Endothelial cell of umbilical vein (primary cell): ENCODE measurements at regions not wholly inside any gene's neighbourhood (a gene's known extent, or its start where the extent isn't known, plus 50 kb on each side); places are given as distances from the start of the nearest gene placed in this dataset.
A peak's percentile ranks its signal among the peaks of the same experiment; 100 is the strongest.

ENCODE experiments used
- BruUV-seq: library from RNA; stranded (reverse); fragments of 400-500 nt; replicated peaks from 2 replicates; lab custom pipeline; 2021; lab: Mats Ljungman, UMichigan
- CTCF ChIA-PET: fragments of 300-600, 350-600 bp; sonication (Branson Sonifier 250); formaldehyde crosslinking; loops from one replicate; lab custom pipeline; 2021; ENCODE audit warnings: antibody characterized with exemption, inconsistent platforms; lab: Charles Lee
- POLR2A ChIA-PET: fragments of 300-600, 350-600 bp; sonication (Branson Sonifier 250); formaldehyde crosslinking; loops from one replicate; lab custom pipeline; 2021; ENCODE audit warnings: antibody characterized with exemption, inconsistent platforms; lab: Charles Lee
- DNase-seq: peaks from one replicate; pipeline ENCODE4 v3.0.0-alpha.2; 2011; ENCODE audit warnings: low read depth, low spot score
- FAIRE-seq: peaks from 2 replicates; lab custom pipeline; 2011; peaks lifted over from hg19 to GRCh38; lab: Jason Lieb, UNC
- H2AFZ ChIP-seq: 2 replicates; pipeline ENCODE4 v1.6.0; 2012; ENCODE audit warnings: low read depth, low read length, control low read depth, inconsistent platforms
- H3K27ac ChIP-seq: 2 replicates; pipeline ENCODE4 v1.5.1; 2011; ENCODE audit warnings: low read depth, mild to moderate bottlenecking, control low read depth, low read length, moderate library complexity; ENCODE audit not compliant: insufficient read depth
- H3K27me3 ChIP-seq, 2 experiments: 2 replicates each; pipeline versions ENCODE4 v1.6.0 to v1.6.1; 2011; ENCODE audit warnings: low read length in 2 of 2, mixed read lengths in 1 of 2; ENCODE audit not compliant: control insufficient read depth in 2 of 2, insufficient read depth in 2 of 2
- H3K36me3 ChIP-seq, 2 experiments: 2 replicates in 1 of 2; 3 replicates in 1 of 2; pipeline ENCODE4 v1.5.1; 2011; ENCODE audit warnings: low read length in 2 of 2, mild to moderate bottlenecking in 1 of 2, moderate library complexity in 1 of 2; ENCODE audit not compliant: control insufficient read depth in 2 of 2, insufficient read depth in 2 of 2; ENCODE audit errors: extremely low read depth in 1 of 2
- H3K4me1 ChIP-seq: 3 replicates; pipeline ENCODE4 v1.5.1; 2011; ENCODE audit warnings: mild to moderate bottlenecking, low read length; ENCODE audit not compliant: control insufficient read depth, insufficient read depth; ENCODE audit errors: extremely low read depth
- H3K4me2 ChIP-seq: 2 replicates; pipeline ENCODE4 v1.6.1; 2011; ENCODE audit warnings: low read length, control low read depth, mixed read lengths; ENCODE audit not compliant: insufficient read depth
- H3K4me3 ChIP-seq, 3 experiments: fragments of 200-600 bp in 1 of 3; sonication (generic), shearing (Covaris generic) in 1 of 3; replicated peaks in 1 of 3; 2 replicates each; pipeline ENCODE4 v1.5.1; 2011 to 2016; ENCODE audit warnings: control low read depth in 3 of 3, low read length in 3 of 3, mild to moderate bottlenecking in 2 of 3, inconsistent platforms in 1 of 3, low read depth in 1 of 3, moderate library complexity in 1 of 3; ENCODE audit not compliant: insufficient read depth in 1 of 3
- H3K79me2 ChIP-seq: 2 replicates; pipeline ENCODE4 v1.6.0; 2012; ENCODE audit warnings: low read length, inconsistent platforms; ENCODE audit not compliant: control insufficient read depth, insufficient read depth
- H3K9ac ChIP-seq: replicated peaks from 2 replicates; pipeline ENCODE3; 2011; ENCODE audit warnings: low read length, control low read depth; ENCODE audit not compliant: insufficient read depth; ENCODE audit errors: extremely low read depth
- H3K9me1 ChIP-seq: replicated peaks from 3 replicates; pipeline ENCODE4 v1.6.0; 2011; ENCODE audit warnings: mild to moderate bottlenecking, low read length; ENCODE audit not compliant: control insufficient read depth, insufficient read depth; ENCODE audit errors: extremely low read depth
- H3K9me3 ChIP-seq: replicated peaks from 2 replicates; pipeline ENCODE4 v1.5.1; 2012; ENCODE audit warnings: low read length, inconsistent platforms; ENCODE audit not compliant: control insufficient read depth, insufficient read depth
- H4K20me1 ChIP-seq: replicated peaks from 2 replicates; pipeline ENCODE3; 2011; ENCODE audit warnings: mild to moderate bottlenecking, low read length; ENCODE audit not compliant: control insufficient read depth, insufficient read depth; ENCODE audit errors: extremely low read depth
- CTCF ChIP-seq, 2 donors: IDR thresholded peaks; 1 replicate in 1 of 2; 2 replicates in 1 of 2; pipeline ENCODE4 v1.5.1; 2011; ENCODE audit warnings: low read length in 2 of 2, mild to moderate bottlenecking in 2 of 2, moderate library complexity in 2 of 2, control low read depth in 1 of 2, inconsistent platforms in 1 of 2, low read depth in 1 of 2; ENCODE audit not compliant: insufficient read depth in 1 of 2; ENCODE audit errors: extremely low read depth in 1 of 2
- EZH2 ChIP-seq: IDR thresholded peaks from 2 replicates; pipeline ENCODE4 v1.6.1; 2012; ENCODE audit warnings: borderline replicate concordance, low read depth, mild to moderate bottlenecking, moderate library complexity, low read length, inconsistent platforms; ENCODE audit not compliant: severe bottlenecking
- FOS ChIP-seq: IDR thresholded peaks from 2 replicates; pipeline ENCODE4 v1.6.1; 2011; ENCODE audit warnings: mild to moderate bottlenecking, low read length, moderate library complexity, borderline replicate concordance; ENCODE audit not compliant: insufficient read depth
- GATA2 ChIP-seq: IDR thresholded peaks from 2 replicates; pipeline ENCODE4 v1.7.0; 2011; ENCODE audit warnings: low read depth, mild to moderate bottlenecking, moderate library complexity, mixed read lengths, low read length; ENCODE audit not compliant: insufficient read length, insufficient read depth
- JUN ChIP-seq: IDR thresholded peaks from 2 replicates; pipeline ENCODE4 v1.6.1; 2011; ENCODE audit warnings: borderline replicate concordance, low read depth; ENCODE audit not compliant: insufficient read length, insufficient read depth
- MAX ChIP-seq: IDR thresholded peaks from 2 replicates; pipeline ENCODE4 v1.6.1; 2011; ENCODE audit not compliant: insufficient read depth, insufficient read length
- MYC ChIP-seq: IDR thresholded peaks from one replicate; pipeline ENCODE4 v1.6.1; 2011; ENCODE audit warnings: mild to moderate bottlenecking, low read depth, low read length
- POLR2A ChIP-seq: IDR thresholded peaks from 2 replicates; pipeline ENCODE4 v1.6.1; 2012; ENCODE audit warnings: low read depth, mild to moderate bottlenecking, control low read depth, low read length
- POLR2AphosphoS5 ChIP-seq: IDR thresholded peaks from 2 replicates; pipeline ENCODE4 v1.6.1; 2012; ENCODE audit warnings: low read depth, mild to moderate bottlenecking, control low read depth, low read length, moderate library complexity; ENCODE audit not compliant: insufficient read depth
- dilution Hi-C: fragments of 300-500 bp; cut with MboI; formaldehyde crosslinking; loops from one replicate; pipeline ENCODE4 v1.15.0; 2019; ENCODE audit warnings: low sequenced_read_pairs; ENCODE audit not compliant: extremely low pct_ligation_motif_present
- intact Hi-C: fragments of 100-400 bp; cut with micrococcal nuclease; formaldehyde crosslinking; loops from one replicate; pipeline ENCODE4 v1.10.0; 2022

GRCh38 chr3:193874997-193875593 lies 260.9 kb upstream of the HES1 start:
- no peak overlapping the region for H3K27ac ChIP-seq
- H3K9ac ChIP-seq = no peak overlapping the region
- H3K36me3 ChIP-seq = no peaks in the 10 kb centered on the region
- FAIRE-seq (no peak), DNase-seq (peak; percentile 84)
- TF ChIP-seq GATA2 = no peak
- TF ChIP-seq CTCF (IDR thresholded peaks at IDR 0.05; ENCODE audit: extremely low read depth in 1 of 2, insufficient read depth in 1 of 2, low read depth in 1 of 2, low read length in 2 of 2) = no peak
- TF ChIP-seq POLR2A = no peak
- no peak for TF ChIP-seq MAX
- no peak for TF ChIP-seq FOS
- no peak for TF ChIP-seq EZH2
- no peak for TF ChIP-seq POLR2AphosphoS5
- TF ChIP-seq MYC = no peak
- TF ChIP-seq JUN = no peak
- H3K4me1 ChIP-seq = peaks cover 24% of the 10 kb centered on the region
- H4K20me1 ChIP-seq = no peaks in the 10 kb centered on the region
- no TSS peak for BruUV-seq
- H3K9me3 ChIP-seq = no peaks in the 10 kb centered on the region
- no peak overlapping the region for H3K4me3 ChIP-seq
- H3K9me1 ChIP-seq = no peaks in the 10 kb centered on the region
- H3K79me2 ChIP-seq = no peaks in the 10 kb centered on the region
- ChIA-PET CTCF (interaction anchor here (0.7 kb wide), 1 partner anchor 87 kb away, joined by 3 read pairs; no protein-coding TSS in a partner anchor), POLR2A (no interaction called here)
- H3K27me3 ChIP-seq = no peaks in the 10 kb centered on the region
- H3K4me2 ChIP-seq = no peak overlapping the region
- intact Hi-C loops = no loop called here
- dilution Hi-C loops = no loop called here
- no peak overlapping the region for H2AFZ ChIP-seq
